Thyroid gland (tissue), 4 donors: ENCODE measurements at regions not wholly inside any gene's neighbourhood (a gene's known extent, or its start where the extent isn't known, plus 50 kb on each side); places are given as distances from the start of the nearest gene placed in this dataset.

Experiments used
- CTCF ChIP-seq, 6 experiments: fragments of 200-600 bp in 3 of 6; fragments of 450-650 bp in 3 of 6; sonication (generic) in 3 of 6; IDR thresholded peaks; one replicate each; pipeline ENCODE4 v1.5.1; 2016 to 2019; ENCODE audit warnings: antibody characterized with exemption in 6 of 6, mild to moderate bottlenecking in 2 of 6, inconsistent platforms in 1 of 6, moderate library complexity in 1 of 6
- POLR2A ChIP-seq, 2 donors: fragments of 450-650 bp; IDR thresholded peaks; one replicate each; pipeline ENCODE4 v1.6.1; 2017; ENCODE audit warnings: antibody characterized with exemption in 2 of 2, mild to moderate bottlenecking in 2 of 2, moderate library complexity in 1 of 2

DNA sequence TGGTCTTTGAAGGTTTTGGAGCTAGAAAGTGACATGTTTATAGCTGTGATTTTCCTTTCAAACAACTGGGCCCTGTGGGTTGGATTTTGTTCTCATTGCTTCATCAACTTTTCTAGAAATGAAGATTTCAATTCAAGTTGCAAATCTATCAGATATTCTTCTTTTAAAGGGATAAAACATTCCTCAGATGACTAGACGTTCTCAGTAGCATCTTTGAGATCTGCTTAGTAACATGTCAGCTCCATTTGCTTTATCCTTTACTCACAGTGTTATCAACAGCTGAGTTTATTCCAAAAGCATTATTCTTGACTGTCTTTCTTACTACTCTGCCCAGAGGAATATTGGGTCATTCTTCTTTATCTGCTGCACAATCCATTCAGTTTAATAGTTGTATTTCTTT is 108.2 kb upstream of the GIMD1 start:
- no peak for TF ChIP-seq CTCF (IDR thresholded peaks at IDR 0.05)
- no peak for TF ChIP-seq POLR2A (IDR thresholded peaks at IDR 0.05)
